ENCODE measurements at regions not wholly inside any gene's neighbourhood (a gene's known extent, or its start where the extent isn't known, plus 50 kb on each side); places are given as distances from the start of the nearest gene placed in this dataset.

- no peak for DNase-seq
These were observed 161.0 kb downstream of the HERPUD2 start for GRCh38 chr7:35533902-35534301.

- DNase-seq, result no peak
These were observed 164.5 kb downstream of the HERPUD2 start for GRCh38 chr7:35530124-35531109.

- no peak for DNase-seq
These were observed 165.2 kb downstream of the HERPUD2 start for GRCh38 chr7:35529713-35530112.

GRCh38 chr7:35528381-35528977, 166.5 kb downstream of the HERPUD2 start:
- no peak for DNase-seq

GRCh38 chr7:35526645-35527044, 168.3 kb downstream of the HERPUD2 start:
- DNase-seq, result no peak

- DNase-seq, result no peak
These were observed 170.7 kb downstream of the HERPUD2 start for GRCh38 chr7:35524112-35524804.

- no peak for DNase-seq
These were observed 171.6 kb downstream of the HERPUD2 start for GRCh38 chr7:35523292-35523691.

GRCh38 chr7:35522697-35523096, 172.2 kb downstream of the HERPUD2 start:
- DNase-seq, result no peak

GRCh38 chr7:35521941-35522340, 173.0 kb downstream of the HERPUD2 start:
- no peak for DNase-seq

GRCh38 chr7:35520810-35521625, 173.9 kb downstream of the HERPUD2 start:
- DNase-seq, result no peak

GRCh38 chr7:35519971-35520809, 174.7 kb downstream of the HERPUD2 start:
- DNase-seq, result peak; percentile 52

GRCh38 chr7:35518767-35519166, 176.2 kb downstream of the HERPUD2 start:
- no peak for DNase-seq

GRCh38 chr7:35516498-35516897, 178.4 kb downstream of the HERPUD2 start:
- DNase-seq, result no peak

GRCh38 chr7:35513828-35514227, 181.1 kb downstream of the HERPUD2 start:
- DNase-seq, result no peak

- no peak for DNase-seq
These were observed 181.7 kb downstream of the HERPUD2 start for GRCh38 chr7:35513195-35513594.

GRCh38 chr7:35512716-35513115, 182.2 kb downstream of the HERPUD2 start:
- DNase-seq, result no peak

- no peak for DNase-seq
These were observed 186.1 kb downstream of the HERPUD2 start for GRCh38 chr7:35508623-35509400.

GRCh38 chr7:35505066-35505465, 189.9 kb downstream of the HERPUD2 start:
- DNase-seq, result no peak

- DNase-seq, result no peak
These were observed 190.6 kb downstream of the HERPUD2 start for GRCh38 chr7:35504365-35504764.

GRCh38 chr7:35501681-35502080, 193.3 kb downstream of the HERPUD2 start:
- no peak for DNase-seq

GRCh38 chr7:35499226-35499625, 195.7 kb downstream of the HERPUD2 start:
- DNase-seq, result no peak
